Spinal cord (tissue), 9 donors: ENCODE measurements at regions not wholly inside any gene's neighbourhood (a gene's known extent, or its start where the extent isn't known, plus 50 kb on each side); places are given as distances from the start of the nearest gene placed in this dataset.

Experiments used
- DNase-seq, 6 donors: peaks; one replicate each; pipeline versions ENCODE4 v3.0.0 to v3.0.0-alpha.2; 2013 to 2015; ENCODE audit warnings: low spot score in 6 of 6, low read depth in 4 of 6
- H3K27ac ChIP-seq: one replicate; pipeline ENCODE4 v1.5.1; 2013; ENCODE audit warnings: low read depth, low read length, control low read depth
- H3K27me3 ChIP-seq: one replicate; pipeline ENCODE4 v1.6.1; 2013; ENCODE audit warnings: low read length; ENCODE audit not compliant: control insufficient read depth, insufficient read depth
- H3K36me3 ChIP-seq: one replicate; pipeline ENCODE4 v1.6.1; 2013; ENCODE audit warnings: low read length; ENCODE audit not compliant: control insufficient read depth, insufficient read depth
- H3K4me1 ChIP-seq: one replicate; pipeline ENCODE4 v1.6.1; 2013; ENCODE audit warnings: low read length; ENCODE audit not compliant: control insufficient read depth, insufficient read depth
- H3K4me3 ChIP-seq: one replicate; pipeline ENCODE4 v1.5.1; 2013; ENCODE audit warnings: low read depth, low read length, control low read depth
- H3K9me3 ChIP-seq: one replicate; pipeline ENCODE4 v1.6.1; 2013; ENCODE audit warnings: low read length; ENCODE audit not compliant: control insufficient read depth, insufficient read depth
- WGBS: methylation state at CpG from one replicate; pipeline ENCODE4 v1.1.5; 2013; ENCODE audit warnings: missing lambda C conversion rate; ENCODE audit not compliant: insufficient coverage; 5-methylcytosine and 5-hydroxymethylcytosine counted together
- donor health status: healthy.

- H3K36me3 ChIP-seq: no peaks in the 10 kb centered on the region
- 88% methylated on average over 1 of the region's 3 CpGs for WGBS
- no peaks in the 10 kb centered on the region for H3K9me3 ChIP-seq
- no peak overlapping the region for H3K27ac ChIP-seq
- no peak for DNase-seq
- H3K4me3 ChIP-seq: no peak overlapping the region
- peaks cover 4% of the 10 kb centered on the region for H3K4me1 ChIP-seq
- peaks cover 2% of the 10 kb centered on the region for H3K27me3 ChIP-seq
Measured at GRCh38 chr7:157061979-157062378, 51.5 kb upstream of the MNX1 start.

- no peaks in the 10 kb centered on the region for H3K27me3 ChIP-seq
- H3K36me3 ChIP-seq: no peaks in the 10 kb centered on the region
- H3K27ac ChIP-seq: no peak overlapping the region
- H3K4me1 ChIP-seq: no peaks in the 10 kb centered on the region
- no peaks in the 10 kb centered on the region for H3K9me3 ChIP-seq
- H3K4me3 ChIP-seq: no peak overlapping the region
- 80% methylated on average over 6 of the region's 7 CpGs for WGBS
- DNase-seq: no peak
Measured at GRCh38 chr7:157065046-157065445, 54.6 kb upstream of the MNX1 start.

- H3K36me3 ChIP-seq: no peaks in the 10 kb centered on the region
- no peaks in the 10 kb centered on the region for H3K4me1 ChIP-seq
- H3K27ac ChIP-seq: no peak overlapping the region
- H3K4me3 ChIP-seq: no peak overlapping the region
- H3K27me3 ChIP-seq: peaks cover 8% of the 10 kb centered on the region
- DNase-seq: no peak
- 88% methylated on average over 1 of the region's 5 CpGs for WGBS
- H3K9me3 ChIP-seq: no peaks in the 10 kb centered on the region
Measured at GRCh38 chr7:157072361-157072760, 61.9 kb upstream of the MNX1 start.

GRCh38 chr7:157073335-157073734, 62.9 kb upstream of the MNX1 start:
- Histone ChIP-seq H3K27me3 (peaks cover 18% of the 10 kb centered on the region), H3K4me1 (peaks cover 5% of the 10 kb centered on the region), H3K4me3 (no peak overlapping the region), H3K9me3 (no peaks in the 10 kb centered on the region), H3K27ac (no peak overlapping the region), H3K36me3 (no peaks in the 10 kb centered on the region)
- WGBS: 78% methylated on average over 2 of the region's 3 CpGs
- no peak for DNase-seq

GRCh38 chr7:157073949-157074624, 63.6 kb upstream of the MNX1 start:
- no peaks in the 10 kb centered on the region for H3K36me3 ChIP-seq
- no peak overlapping the region for H3K4me3 ChIP-seq
- no peak for DNase-seq
- H3K27me3 ChIP-seq: peaks cover 19% of the 10 kb centered on the region
- no peaks in the 10 kb centered on the region for H3K9me3 ChIP-seq
- H3K27ac ChIP-seq: no peak overlapping the region
- peaks cover 7% of the 10 kb centered on the region for H3K4me1 ChIP-seq
- 100% methylated on average over 5 of the region's 7 CpGs for WGBS

GRCh38 chr7:157076466-157076865, 62.3 kb upstream of the UBE3C start:
- DNase-seq: no peak
- H3K4me1 ChIP-seq: peaks cover 7% of the 10 kb centered on the region
- H3K9me3 ChIP-seq: no peaks in the 10 kb centered on the region
- no peak overlapping the region for H3K4me3 ChIP-seq
- H3K27ac ChIP-seq: no peak overlapping the region
- peaks cover 22% of the 10 kb centered on the region for H3K27me3 ChIP-seq
- no peaks in the 10 kb centered on the region for H3K36me3 ChIP-seq
- 96% methylated on average over 6 of the region's 6 CpGs for WGBS

- H3K27me3 ChIP-seq: peaks cover 22% of the 10 kb centered on the region
- WGBS: 93% methylated on average over 11 of the region's 11 CpGs
- H3K36me3 ChIP-seq: no peaks in the 10 kb centered on the region
Measured at GRCh38 chr7:157077021-157077420, 61.7 kb upstream of the UBE3C start.

GRCh38 chr7:157077986-157078644, 60.6 kb upstream of the UBE3C start:
- Histone ChIP-seq H3K9me3 (no peaks in the 10 kb centered on the region), H3K4me3 (no peak overlapping the region), H3K27me3 (peaks cover 22% of the 10 kb centered on the region), H3K36me3 (no peaks in the 10 kb centered on the region), H3K27ac (no peak overlapping the region), H3K4me1 (peaks cover 7% of the 10 kb centered on the region)
- 7% methylated on average over 44 of the region's 44 CpGs for WGBS
- peak in 1 of 6 donors; percentile 22 for DNase-seq

More at GRCh38 chr7:157077021-157077420, 61.7 kb upstream of the UBE3C start:
- Histone ChIP-seq H3K9me3 (no peaks in the 10 kb centered on the region), H3K4me1 (peaks cover 7% of the 10 kb centered on the region), H3K4me3 (no peak overlapping the region), H3K27ac (no peak overlapping the region)
- DNase-seq: no peak

GRCh38 chr7:157079116-157079515, 59.6 kb upstream of the UBE3C start:
- Histone ChIP-seq H3K27ac (no peak overlapping the region), H3K9me3 (peaks cover 1% of the 10 kb centered on the region), H3K27me3 (peaks cover 22% of the 10 kb centered on the region), H3K4me1 (peaks cover 7% of the 10 kb centered on the region), H3K36me3 (no peaks in the 10 kb centered on the region), H3K4me3 (no peak overlapping the region)
- 33% methylated on average over 3 of the region's 7 CpGs for WGBS
- peak in 1 of 6 donors; percentile 2 for DNase-seq
